ENCODE measurements at regions not wholly inside any gene's neighbourhood (a gene's known extent, or its start where the extent isn't known, plus 50 kb on each side); places are given as distances from the start of the nearest gene placed in this dataset.
A peak's percentile ranks its signal among the peaks of the same experiment; 100 is the strongest.
"Not testable (repeated sequence)": the region's sequence is repeated elsewhere in the genome, so short reads cannot be mapped to it uniquely, and the experiment has no call there.

- no peak overlapping the region for H3K4me3 ChIP-seq
- peak overlapping the region; percentile 31 to 68 (median 56) for H3K4me2 ChIP-seq
- peaks cover 10 to 13% (median 11%) of the 10 kb centered on the region in 10 experiments for H3K4me1 ChIP-seq
- no peak overlapping the region for H3K9ac ChIP-seq
- no peak for TF ChIP-seq Cebpa-rat (IDR thresholded peaks at IDR 0.05)
- peaks cover 5 to 21% (median 10%) of the 10 kb centered on the region in 11 experiments; a peak in 17 of 22 replicates for H3K9me3 ChIP-seq (replicated peaks in 1 of 11)
- H3K36me3 ChIP-seq: no peaks in the 10 kb centered on the region
- no peaks in the 10 kb centered on the region for H4K20me1 ChIP-seq
- peak overlapping the region in 4 of 11 experiments; percentile 15 to 41 (median 38); a peak in 5 of 22 replicates for H3K27ac ChIP-seq
- H3K27me3 ChIP-seq: no peaks in the 10 kb centered on the region
Measured at GRCh38 chr12:45518291-45519235, 210.9 kb upstream of the ARID2 start.

- Histone ChIP-seq H3K4me1 (peaks cover 10 to 13% (median 11%) of the 10 kb centered on the region in 10 experiments), H3K27ac (no peak overlapping the region), H4K20me1 (no peaks in the 10 kb centered on the region), H3K4me3 (no peak overlapping the region), H3K36me3 (no peaks in the 10 kb centered on the region), H3K27me3 (no peaks in the 10 kb centered on the region), H3K9me3 (replicated peaks in 1 of 11) (peaks cover 20 to 35% (median 22%) of the 10 kb centered on the region in 11 experiments), H3K4me2 (no peak overlapping the region), H3K9ac (no peak overlapping the region)
- no peak for TF ChIP-seq Cebpa-rat (IDR thresholded peaks at IDR 0.05)
Measured at GRCh38 chr12:45522227-45522626, 207.3 kb upstream of the ARID2 start.

GRCh38 chr12:45526823-45527222, 202.7 kb upstream of the ARID2 start:
- not testable (repeated sequence) for H3K4me1 ChIP-seq, H3K4me3 ChIP-seq, H3K4me2 ChIP-seq, H3K36me3 ChIP-seq, H3K9ac ChIP-seq, H3K27ac ChIP-seq, H3K27me3 ChIP-seq, H4K20me1 ChIP-seq
- peaks cover 24 to 51% (median 34%) of the 10 kb centered on the region in 11 experiments for H3K9me3 ChIP-seq (replicated peaks in 1 of 11)

GRCh38 chr12:45532113-45532512, 197.4 kb upstream of the ARID2 start:
- Histone ChIP-seq H4K20me1 (no peaks in the 10 kb centered on the region), H3K27ac (no peak overlapping the region), H3K9me3 (replicated peaks in 1 of 11) (peaks cover 4 to 20% (median 12%) of the 10 kb centered on the region in 11 experiments; a peak in 10 of 22 replicates), H3K9ac (no peak overlapping the region), H3K27me3 (no peaks in the 10 kb centered on the region), H3K36me3 (no peaks in the 10 kb centered on the region), H3K4me3 (no peak overlapping the region), H3K4me1 (no peaks in the 10 kb centered on the region), H3K4me2 (no peak overlapping the region)
- no peak for TF ChIP-seq Cebpa-rat (IDR thresholded peaks at IDR 0.05)

GRCh38 chr12:45535610-45536180, 193.8 kb upstream of the ARID2 start:
- Histone ChIP-seq H3K4me2 (no peak overlapping the region), H3K36me3 (no peaks in the 10 kb centered on the region), H4K20me1 (no peaks in the 10 kb centered on the region), H3K4me3 (no peak overlapping the region), H3K4me1 (peaks cover 0 to 8% (median 0%) of the 10 kb centered on the region in 10 experiments; a peak in 1 of 20 replicates), H3K9me3 (replicated peaks in 1 of 11) (no peaks in the 10 kb centered on the region; a peak in 1 of 22 replicates), H3K27me3 (no peaks in the 10 kb centered on the region), H3K9ac (no peak overlapping the region), H3K27ac (no peak overlapping the region)
- TF ChIP-seq Cebpa-rat (IDR thresholded peaks at IDR 0.05): no peak

- no peak overlapping the region for H3K4me3 ChIP-seq
- no peak overlapping the region for H3K27ac ChIP-seq
- no peaks in the 10 kb centered on the region for H3K36me3 ChIP-seq
- H4K20me1 ChIP-seq: no peaks in the 10 kb centered on the region
- H3K9ac ChIP-seq: no peak overlapping the region
- H3K9me3 ChIP-seq (replicated peaks in 1 of 11): no peaks in the 10 kb centered on the region; a peak in 1 of 22 replicates
- no peaks in the 10 kb centered on the region for H3K27me3 ChIP-seq
- peaks cover 0 to 8% (median 0%) of the 10 kb centered on the region in 10 experiments; a peak in 1 of 20 replicates for H3K4me1 ChIP-seq
- H3K4me2 ChIP-seq: no peak overlapping the region
- TF ChIP-seq Cebpa-rat (IDR thresholded peaks at IDR 0.05): no peak
Measured at GRCh38 chr12:45536284-45536683, 193.2 kb upstream of the ARID2 start.

GRCh38 chr12:45540661-45541341, 188.7 kb upstream of the ARID2 start:
- no peaks in the 10 kb centered on the region for H3K36me3 ChIP-seq
- no peaks in the 10 kb centered on the region for H4K20me1 ChIP-seq
- H3K27me3 ChIP-seq: no peaks in the 10 kb centered on the region
- no peak overlapping the region for H3K4me3 ChIP-seq
- H3K9ac ChIP-seq: no peak overlapping the region
- no peak overlapping the region for H3K27ac ChIP-seq
- no peak overlapping the region for H3K4me2 ChIP-seq
- TF ChIP-seq Cebpa-rat (IDR thresholded peaks at IDR 0.05): no peak
- H3K9me3 ChIP-seq (replicated peaks in 1 of 11): no peaks in the 10 kb centered on the region
- peaks cover 0 to 8% (median 0%) of the 10 kb centered on the region in 10 experiments; a peak in 1 of 20 replicates for H3K4me1 ChIP-seq

- no peaks in the 10 kb centered on the region for H4K20me1 ChIP-seq
- no peaks in the 10 kb centered on the region for H3K27me3 ChIP-seq
- no peak overlapping the region for H3K9ac ChIP-seq
- H3K4me2 ChIP-seq: no peak overlapping the region
- peaks cover 0 to 8% (median 0%) of the 10 kb centered on the region in 10 experiments; a peak in 1 of 20 replicates for H3K4me1 ChIP-seq
- peak in 5 of 11 experiments; percentile 17 to 56 (median 28); a peak in 5 of 22 replicates for TF ChIP-seq Cebpa-rat (IDR thresholded peaks at IDR 0.05)
- H3K27ac ChIP-seq: no peak overlapping the region
- no peaks in the 10 kb centered on the region for H3K36me3 ChIP-seq
- no peak overlapping the region for H3K4me3 ChIP-seq
- H3K9me3 ChIP-seq (replicated peaks in 1 of 11): no peaks in the 10 kb centered on the region
Measured at GRCh38 chr12:45543887-45544286, 185.6 kb upstream of the ARID2 start.

GRCh38 chr12:45546545-45546944, 183.0 kb upstream of the ARID2 start:
- no peaks in the 10 kb centered on the region for H3K27me3 ChIP-seq
- no peaks in the 10 kb centered on the region for H3K4me1 ChIP-seq
- no peak overlapping the region for H3K27ac ChIP-seq
- H3K4me2 ChIP-seq: no peak overlapping the region
- no peak for TF ChIP-seq Cebpa-rat (IDR thresholded peaks at IDR 0.05)
- no peaks in the 10 kb centered on the region for H4K20me1 ChIP-seq
- no peak overlapping the region for H3K9ac ChIP-seq
- no peak overlapping the region for H3K4me3 ChIP-seq
- no peaks in the 10 kb centered on the region for H3K36me3 ChIP-seq
- H3K9me3 ChIP-seq (replicated peaks in 1 of 11): no peaks in the 10 kb centered on the region
